Activated naive CD8-positive, alpha-beta T cell treated with anti-CD3 and anti-CD28 coated beads, Interleukin-2, amount 50 U/mL, for 24 hours (primary cell): ENCODE measurements at regions not wholly inside any gene's neighbourhood (a gene's known extent, or its start where the extent isn't known, plus 50 kb on each side); places are given as distances from the start of the nearest gene placed in this dataset.

ENCODE experiments used
- ATAC-seq: fragments of 150-1000 bp; cut with Tn5 transposase; one replicate; pipeline ENCODE4 v1.10.0; 2021
- DNase-seq: peaks from one replicate; pipeline ENCODE4 v3.0.0; 2021
- H3K27ac Mint-ChIP-seq: one replicate; pipeline ENCODE4 v1.8.0; 2021; ENCODE audit warnings: mild to moderate bottlenecking, mixed read lengths
- H3K27me3 Mint-ChIP-seq: one replicate; pipeline ENCODE4 v1.8.0; 2021; ENCODE audit warnings: mixed read lengths
- H3K36me3 Mint-ChIP-seq: one replicate; pipeline ENCODE4 v1.8.0; 2021; ENCODE audit warnings: low read depth, mixed read lengths
- H3K4me1 Mint-ChIP-seq: one replicate; pipeline ENCODE4 v1.8.0; 2021; ENCODE audit warnings: mixed read lengths
- H3K4me3 Mint-ChIP-seq: one replicate; pipeline ENCODE4 v1.8.0; 2021; ENCODE audit warnings: mild to moderate bottlenecking, moderate library complexity, mixed read lengths
- H3K9me3 Mint-ChIP-seq: one replicate; pipeline ENCODE4 v1.8.0; 2021; ENCODE audit warnings: mixed read lengths

- Mint-ChIP-seq H3K9me3 (no peaks in the 10 kb centered on the region), H3K36me3 (no peaks in the 10 kb centered on the region), H3K27ac (no peak overlapping the region), H3K27me3 (peaks cover 6% of the 10 kb centered on the region), H3K4me3 (no peak overlapping the region), H3K4me1 (no peaks in the 10 kb centered on the region)
- DNase-seq = no peak
- ATAC-seq = no peak
These were observed 81.9 kb upstream of the PTPN1 start for GRCh38 chr20:50428097-50428828.

- Mint-ChIP-seq H3K36me3 (no peaks in the 10 kb centered on the region), H3K27me3 (peaks cover 6% of the 10 kb centered on the region), H3K27ac (no peak overlapping the region), H3K9me3 (no peaks in the 10 kb centered on the region), H3K4me3 (no peak overlapping the region), H3K4me1 (no peaks in the 10 kb centered on the region)
- ATAC-seq = no peak
- no peak for DNase-seq
These were observed 80.8 kb upstream of the PTPN1 start for GRCh38 chr20:50429412-50429811.

- Mint-ChIP-seq H3K27me3 (peaks cover 6% of the 10 kb centered on the region), H3K4me3 (no peak overlapping the region), H3K27ac (no peak overlapping the region), H3K36me3 (no peaks in the 10 kb centered on the region), H3K4me1 (no peaks in the 10 kb centered on the region), H3K9me3 (no peaks in the 10 kb centered on the region)
- ATAC-seq (no peak), DNase-seq (no peak)
These were observed 79.1 kb upstream of the PTPN1 start for GRCh38 chr20:50431066-50431450.

DNA sequence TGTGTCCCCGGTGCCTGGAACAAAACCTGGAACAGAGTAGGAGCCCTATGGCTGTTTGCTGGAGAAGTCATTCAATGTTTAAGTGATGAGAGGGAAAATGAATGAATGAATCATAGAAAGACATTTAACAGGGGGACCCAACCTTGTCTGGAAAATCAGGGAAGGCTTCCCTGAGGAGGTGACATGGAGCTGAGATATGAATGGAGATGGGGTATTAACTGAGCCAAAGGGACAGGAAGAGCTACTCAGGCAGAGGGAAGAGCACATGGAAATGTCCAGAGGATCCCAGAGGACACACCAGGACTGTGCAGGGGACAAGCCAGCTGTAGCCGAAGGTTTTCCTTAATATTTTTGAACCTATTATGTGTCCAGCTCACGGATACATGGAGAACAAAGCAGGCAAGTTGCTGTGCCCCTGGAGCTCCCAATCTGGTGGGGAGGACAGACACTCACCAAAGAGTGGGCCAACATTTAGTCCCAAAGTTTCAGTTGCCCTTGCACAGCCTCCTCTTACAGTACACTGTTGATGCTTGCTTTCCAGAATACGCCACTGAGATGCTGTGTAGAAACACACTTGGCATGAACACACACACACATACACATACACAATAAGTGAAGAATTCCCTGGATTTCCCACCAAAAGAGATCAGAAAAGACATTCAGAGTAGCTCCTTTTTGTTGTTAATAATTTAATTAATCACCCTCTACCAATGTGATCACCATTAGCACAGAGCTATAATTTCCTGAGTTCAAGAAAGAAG lies 77.0 kb upstream of the PTPN1 start:
- DNase-seq (no peak), ATAC-seq (no peak)
- Mint-ChIP-seq H3K4me1 (no peaks in the 10 kb centered on the region), H3K36me3 (no peaks in the 10 kb centered on the region), H3K27me3 (peaks cover 2% of the 10 kb centered on the region), H3K9me3 (no peaks in the 10 kb centered on the region), H3K4me3 (no peak overlapping the region), H3K27ac (no peak overlapping the region)

GRCh38 chr20:50434321-50434652 lies 75.9 kb upstream of the PTPN1 start:
- Mint-ChIP-seq H3K27ac (no peak overlapping the region), H3K4me1 (peaks cover 7% of the 10 kb centered on the region)
- no peak for ATAC-seq

GRCh38 chr20:50434653-50435396 lies 75.4 kb upstream of the PTPN1 start:
- peaks cover 13% of the 10 kb centered on the region for H3K4me1 Mint-ChIP-seq
- ATAC-seq (no peak), DNase-seq (no peak)
- H3K27ac Mint-ChIP-seq = no peak overlapping the region
- H3K9me3 Mint-ChIP-seq = no peaks in the 10 kb centered on the region
- no peak overlapping the region for H3K4me3 Mint-ChIP-seq
- H3K27me3 Mint-ChIP-seq = peaks cover 2% of the 10 kb centered on the region
- no peaks in the 10 kb centered on the region for H3K36me3 Mint-ChIP-seq

More at GRCh38 chr20:50434321-50434652, 75.9 kb upstream of the PTPN1 start:
- Mint-ChIP-seq H3K9me3 (no peaks in the 10 kb centered on the region), H3K27me3 (peaks cover 2% of the 10 kb centered on the region), H3K4me3 (no peak overlapping the region), H3K36me3 (no peaks in the 10 kb centered on the region)
- DNase-seq = no peak

- Mint-ChIP-seq H3K27me3 (peaks cover 2% of the 10 kb centered on the region), H3K4me1 (peaks cover 20% of the 10 kb centered on the region), H3K27ac (no peak overlapping the region), H3K9me3 (no peaks in the 10 kb centered on the region), H3K4me3 (no peak overlapping the region), H3K36me3 (no peaks in the 10 kb centered on the region)
- DNase-seq (no peak), ATAC-seq (no peak)
These were observed 74.7 kb upstream of the PTPN1 start for GRCh38 chr20:50435397-50436051.

DNA sequence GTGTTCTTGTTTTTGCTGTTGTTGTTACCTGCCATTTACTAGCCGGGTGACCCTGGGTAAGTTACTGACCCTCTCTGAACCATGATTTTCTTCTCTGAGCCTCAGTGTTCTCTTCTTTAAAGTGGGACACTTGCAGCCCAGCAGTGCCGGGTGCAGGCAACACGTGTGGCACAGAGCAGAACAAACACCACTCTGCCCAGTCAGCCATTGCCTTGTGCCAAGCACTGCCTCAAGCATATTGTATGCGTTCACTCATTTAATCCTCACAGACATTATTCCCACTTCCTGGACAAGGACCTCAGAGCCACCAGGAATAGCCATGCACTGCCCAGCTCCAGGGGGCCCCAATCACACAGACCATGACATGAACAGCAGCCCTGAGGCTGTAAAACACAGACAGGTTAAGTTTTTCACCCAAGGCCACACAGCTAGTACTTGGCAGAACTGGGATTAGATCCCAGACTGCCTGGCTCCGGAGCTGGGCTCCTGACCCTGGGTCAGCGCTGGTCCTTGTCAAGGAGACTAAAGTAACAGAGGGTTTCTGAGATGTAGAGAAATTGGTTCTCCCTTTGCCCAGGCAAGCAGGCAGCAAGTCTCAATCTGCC lies 74.0 kb upstream of the PTPN1 start:
- H3K9me3 Mint-ChIP-seq = no peaks in the 10 kb centered on the region
- ATAC-seq (no peak), DNase-seq (no peak)
- no peaks in the 10 kb centered on the region for H3K36me3 Mint-ChIP-seq
- peaks cover 26% of the 10 kb centered on the region for H3K4me1 Mint-ChIP-seq
- no peak overlapping the region for H3K4me3 Mint-ChIP-seq
- H3K27me3 Mint-ChIP-seq = peaks cover 4% of the 10 kb centered on the region
- no peak overlapping the region for H3K27ac Mint-ChIP-seq

GRCh38 chr20:50436696-50437095 lies 73.5 kb upstream of the PTPN1 start:
- peaks cover 2% of the 10 kb centered on the region for H3K27me3 Mint-ChIP-seq
- H3K9me3 Mint-ChIP-seq = no peaks in the 10 kb centered on the region
- no peak overlapping the region for H3K27ac Mint-ChIP-seq
- no peaks in the 10 kb centered on the region for H3K36me3 Mint-ChIP-seq
- H3K4me1 Mint-ChIP-seq = peaks cover 31% of the 10 kb centered on the region
- ATAC-seq (no peak), DNase-seq (no peak)
- no peak overlapping the region for H3K4me3 Mint-ChIP-seq

DNA sequence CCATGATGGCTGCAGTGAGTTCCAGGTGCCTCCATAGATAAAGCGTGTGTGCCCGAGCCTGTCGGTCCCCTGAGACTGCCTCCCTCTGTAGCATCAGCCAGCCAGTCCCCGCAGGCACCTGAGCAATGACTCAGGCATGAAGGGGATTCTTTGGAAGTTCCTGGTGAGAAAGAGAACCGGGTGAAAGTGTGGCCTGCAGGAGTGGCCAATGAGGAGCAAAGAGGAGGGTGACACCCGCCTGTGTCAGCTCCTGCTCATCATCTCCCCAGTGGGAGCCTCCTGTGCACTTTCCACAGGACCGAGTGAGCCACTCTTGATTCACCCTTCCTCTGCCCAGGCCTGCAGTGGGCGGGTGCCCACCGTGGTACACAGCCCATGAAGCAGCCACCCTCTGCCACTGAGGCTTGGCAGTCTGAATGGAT lies 71.2 kb upstream of the PTPN1 start:
- Mint-ChIP-seq H3K9me3 (no peaks in the 10 kb centered on the region), H3K4me3 (no peak overlapping the region), H3K36me3 (no peaks in the 10 kb centered on the region), H3K27ac (no peak overlapping the region), H3K27me3 (peaks cover 2% of the 10 kb centered on the region), H3K4me1 (peaks cover 33% of the 10 kb centered on the region)
- DNase-seq (peak; percentile 30), ATAC-seq (peak; percentile 65)

GRCh38 chr20:50439539-50440453 lies 70.4 kb upstream of the PTPN1 start:
- Mint-ChIP-seq H3K27me3 (peaks cover 4% of the 10 kb centered on the region), H3K36me3 (no peaks in the 10 kb centered on the region), H3K4me1 (peaks cover 33% of the 10 kb centered on the region), H3K27ac (peak overlapping the region; percentile 90), H3K9me3 (no peaks in the 10 kb centered on the region), H3K4me3 (peak overlapping the region; percentile 21)
- DNase-seq = no peak
- ATAC-seq = no peak

GRCh38 chr20:50442512-50442911 lies 67.7 kb upstream of the PTPN1 start:
- ATAC-seq (no peak), DNase-seq (no peak)
- Mint-ChIP-seq H3K4me3 (no peak overlapping the region), H3K4me1 (peaks cover 33% of the 10 kb centered on the region), H3K36me3 (no peaks in the 10 kb centered on the region), H3K27me3 (peaks cover 5% of the 10 kb centered on the region), H3K27ac (no peak overlapping the region), H3K9me3 (no peaks in the 10 kb centered on the region)

DNA sequence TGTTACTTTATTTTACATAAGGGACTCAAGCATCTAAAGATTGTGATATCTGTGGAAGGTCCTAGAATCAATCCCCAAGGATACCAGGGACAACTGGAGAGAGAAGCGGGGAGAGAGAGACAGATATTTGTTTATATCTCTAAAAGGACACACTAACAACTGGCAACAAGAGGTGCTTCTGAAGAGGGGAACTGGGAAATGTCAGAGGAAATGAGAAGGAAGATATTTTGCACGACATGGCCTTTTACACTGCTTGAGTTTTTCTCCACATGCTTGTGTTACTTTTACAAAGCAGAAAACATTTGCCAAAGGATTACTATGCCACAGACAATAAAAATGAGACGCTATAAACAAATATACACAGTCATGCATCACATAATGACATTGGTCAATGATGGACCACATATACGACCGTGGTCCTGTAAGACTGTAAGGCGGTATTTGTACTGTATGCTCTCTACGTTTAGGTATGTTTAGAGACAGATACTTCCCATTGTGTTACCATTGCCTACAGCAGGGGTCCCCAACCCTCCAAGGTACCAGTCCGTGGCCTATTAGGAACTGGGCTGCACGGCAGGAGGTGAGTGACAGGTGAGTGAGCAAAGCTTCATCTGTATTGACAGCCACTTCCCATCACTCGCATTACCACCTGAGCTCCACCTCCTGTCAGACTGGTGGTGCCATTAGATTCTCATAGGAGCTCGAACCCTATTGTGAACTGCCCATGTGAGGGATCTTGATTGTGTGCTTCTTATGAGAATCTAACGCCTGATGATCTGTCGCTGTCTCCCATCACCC lies 64.6 kb upstream of the PTPN1 start:
- no peaks in the 10 kb centered on the region for H3K9me3 Mint-ChIP-seq
- no peak overlapping the region for H3K4me3 Mint-ChIP-seq
- H3K27ac Mint-ChIP-seq = no peak overlapping the region
- peaks cover 20% of the 10 kb centered on the region for H3K4me1 Mint-ChIP-seq
- ATAC-seq (no peak), DNase-seq (no peak)
- peaks cover 20% of the 10 kb centered on the region for H3K27me3 Mint-ChIP-seq
- no peaks in the 10 kb centered on the region for H3K36me3 Mint-ChIP-seq
